Ovary (tissue), 7 donors: ENCODE measurements at regions not wholly inside any gene's neighbourhood (a gene's known extent, or its start where the extent isn't known, plus 50 kb on each side); places are given as distances from the start of the nearest gene placed in this dataset.

Source experiments
- DNase-seq, 5 donors: peaks; one replicate each; pipeline ENCODE4 v3.0.0-alpha.2; 2019 to 2020
- H3K27ac ChIP-seq, 2 donors: fragments of 200-600 bp; one replicate each; pipeline versions ENCODE4 v1.5.1 to v1.8.0; 2019 to 2022
- H3K27me3 ChIP-seq: fragments of 200-600 bp; one replicate; pipeline ENCODE4 v1.8.0; 2022
- H3K36me3 ChIP-seq: fragments of 200-600 bp; sonication (generic); one replicate; pipeline ENCODE4 v1.5.1; 2019
- H3K4me1 ChIP-seq: one replicate; pipeline ENCODE4 v1.8.1; 2013; ENCODE audit warnings: mild to moderate bottlenecking, moderate library complexity; ENCODE audit not compliant: insufficient read depth
- H3K4me3 ChIP-seq: fragments of 200-600 bp; sonication (generic); one replicate; pipeline ENCODE4 v1.5.1; 2017
- H3K9me3 ChIP-seq, 2 donors: fragments of 200-600 bp in 1 of 2; sonication (generic) in 1 of 2; one replicate each; pipeline versions ENCODE4 v1.5.1 to v1.8.1; 2013 to 2019; ENCODE audit warnings: mild to moderate bottlenecking in 1 of 2, moderate library complexity in 1 of 2
- EP300 ChIP-seq: sonication (generic); formaldehyde crosslinking; IDR thresholded peaks from one replicate; pipeline ENCODE4 v1.6.1; 2017; ENCODE audit warnings: antibody characterized with exemption
- POLR2A ChIP-seq: fragments of 450-650 bp; IDR thresholded peaks from one replicate; pipeline ENCODE4 v1.6.1; 2017; ENCODE audit warnings: antibody characterized with exemption, mild to moderate bottlenecking, moderate library complexity
- WGBS, 3 donors: extraction: QIAGEN DNeasy Blood & Tissue Kit in 1 of 3; methylation state at CpG; one replicate each; pipeline versions ENCODE4 v1.1.5 to v1.1.7; 2013 to 2017; 5-methylcytosine and 5-hydroxymethylcytosine counted together
- intact Hi-C, 4 donors: fragments of 100-400 bp; cut with DNase I; formaldehyde crosslinking; loops; one replicate each; pipeline versions ENCODE4 v1.11.0 to v1.15.1; 2022 to 2023
- TF ChIP-seq, protein P1 (sequence below), 3 donors: fragments of 450-650 bp in 2 of 3; fragments of 200-600 bp in 1 of 3; IDR thresholded peaks; one replicate each; pipeline versions ENCODE4 v1.5.1 to v1.8.0; 2016 to 2022; ENCODE audit warnings: antibody characterized with exemption in 3 of 3, mild to moderate bottlenecking in 1 of 3
- donor health status: DM: no; HTN: no; CAD: no; lungs with moderate emphysema.
- donor health status: DM: no; HTN: no; CAD: no.
- donor health status: Bipolar disorder and iron deficiency.
- donor health status: DM: no; HTN: no; CAD: no.
- donor health status: DM: yes; HTN: yes; CAD: no.

DNA sequence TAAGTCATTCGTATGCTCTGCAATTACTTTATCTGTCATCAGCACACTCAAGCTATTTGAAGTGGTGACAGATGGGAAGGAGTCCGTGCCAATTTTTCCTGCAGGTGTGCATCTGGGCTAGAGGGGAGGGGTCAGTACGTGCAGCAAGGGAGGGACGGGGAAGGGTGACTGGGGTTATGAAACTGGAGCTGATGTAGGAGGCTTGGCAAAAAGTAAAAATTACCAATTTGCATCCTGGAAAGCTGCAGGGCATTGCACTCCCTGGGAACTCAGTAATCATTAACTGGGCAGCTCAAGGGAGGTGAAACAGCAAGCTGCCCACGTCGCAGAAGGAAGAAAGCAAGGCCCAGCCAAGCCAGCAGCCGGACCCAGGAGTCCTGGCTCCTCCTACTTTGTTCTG is 87.1 kb upstream of the TMEM45B start:
- H3K9me3 ChIP-seq, result no peaks in the 10 kb centered on the region
- H3K27ac ChIP-seq, result no peak overlapping the region
- TF ChIP-seq EP300 (no peak), POLR2A (no peak)
- TF ChIP-seq, protein P1, sequence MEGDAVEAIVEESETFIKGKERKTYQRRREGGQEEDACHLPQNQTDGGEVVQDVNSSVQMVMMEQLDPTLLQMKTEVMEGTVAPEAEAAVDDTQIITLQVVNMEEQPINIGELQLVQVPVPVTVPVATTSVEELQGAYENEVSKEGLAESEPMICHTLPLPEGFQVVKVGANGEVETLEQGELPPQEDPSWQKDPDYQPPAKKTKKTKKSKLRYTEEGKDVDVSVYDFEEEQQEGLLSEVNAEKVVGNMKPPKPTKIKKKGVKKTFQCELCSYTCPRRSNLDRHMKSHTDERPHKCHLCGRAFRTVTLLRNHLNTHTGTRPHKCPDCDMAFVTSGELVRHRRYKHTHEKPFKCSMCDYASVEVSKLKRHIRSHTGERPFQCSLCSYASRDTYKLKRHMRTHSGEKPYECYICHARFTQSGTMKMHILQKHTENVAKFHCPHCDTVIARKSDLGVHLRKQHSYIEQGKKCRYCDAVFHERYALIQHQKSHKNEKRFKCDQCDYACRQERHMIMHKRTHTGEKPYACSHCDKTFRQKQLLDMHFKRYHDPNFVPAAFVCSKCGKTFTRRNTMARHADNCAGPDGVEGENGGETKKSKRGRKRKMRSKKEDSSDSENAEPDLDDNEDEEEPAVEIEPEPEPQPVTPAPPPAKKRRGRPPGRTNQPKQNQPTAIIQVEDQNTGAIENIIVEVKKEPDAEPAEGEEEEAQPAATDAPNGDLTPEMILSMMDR (IDR thresholded peaks at IDR 0.05), result no peak
- 49 to 65% (median 52%) methylated on average over 7 of the region's 7 CpGs for WGBS, 3 donors
- intact Hi-C loops, result no loop called here
- H3K4me3 ChIP-seq, result no peak overlapping the region
- no peaks in the 10 kb centered on the region for H3K36me3 ChIP-seq
- no peaks in the 10 kb centered on the region for H3K4me1 ChIP-seq
- no peaks in the 10 kb centered on the region for H3K27me3 ChIP-seq
- DNase-seq, result no peak

DNA sequence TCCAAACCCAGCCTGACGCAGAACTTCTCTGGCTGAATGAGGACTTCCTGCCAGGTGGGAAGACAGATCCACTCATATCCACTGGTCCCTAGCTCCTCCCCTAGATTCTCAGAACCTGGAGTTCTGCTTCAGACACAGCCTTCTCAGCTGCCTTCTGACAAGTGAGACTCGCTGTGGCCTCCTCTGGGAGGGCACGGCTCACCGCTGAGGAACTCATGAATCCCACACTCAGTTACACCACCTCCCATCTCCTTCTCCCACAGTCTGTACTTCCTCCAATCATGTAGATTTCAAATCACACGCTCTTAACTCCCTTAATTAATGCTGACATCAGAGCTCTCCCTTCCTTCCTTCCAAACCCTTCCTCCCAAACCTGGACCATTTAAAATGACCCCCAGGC is 86.4 kb upstream of the TMEM45B start:
- Histone ChIP-seq H3K4me3 (no peak overlapping the region), H3K4me1 (no peaks in the 10 kb centered on the region), H3K27me3 (no peaks in the 10 kb centered on the region), H3K9me3 (no peaks in the 10 kb centered on the region), H3K27ac (no peak overlapping the region), H3K36me3 (no peaks in the 10 kb centered on the region)
- intact Hi-C loops, result no loop called here
- no peak for DNase-seq
- TF ChIP-seq POLR2A (no peak), EP300 (no peak)
- TF ChIP-seq, protein P1 (IDR thresholded peaks at IDR 0.05), result no peak
- WGBS, 3 donors, result 45 to 52% (median 49%) methylated on average over 5 of the region's 5 CpGs

DNA sequence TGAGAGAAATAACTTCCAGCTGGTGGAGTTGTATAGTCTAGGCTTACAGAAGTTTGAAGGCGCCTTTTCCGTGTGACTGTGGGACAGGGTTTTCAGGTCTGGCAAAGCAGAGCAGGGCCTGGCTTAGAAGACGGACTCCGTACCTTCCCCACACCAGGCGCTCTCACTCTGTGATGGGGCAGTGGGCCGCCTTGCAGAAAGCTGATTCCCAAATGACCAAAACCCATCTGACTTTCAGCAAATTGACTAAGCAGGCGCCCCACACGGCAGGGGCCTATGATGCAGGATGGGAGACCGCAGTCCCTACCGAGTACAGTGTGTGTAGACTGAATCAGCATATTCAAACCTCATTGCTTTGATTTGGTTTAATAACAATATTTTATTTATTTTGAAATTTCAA is 85.8 kb upstream of the TMEM45B start:
- no peak for TF ChIP-seq POLR2A
- no peak for TF ChIP-seq EP300
- TF ChIP-seq, protein P1 (IDR thresholded peaks at IDR 0.05), result no peak
- no peak for DNase-seq
- Histone ChIP-seq H3K36me3 (no peaks in the 10 kb centered on the region), H3K4me1 (no peaks in the 10 kb centered on the region), H3K27me3 (no peaks in the 10 kb centered on the region), H3K9me3 (no peaks in the 10 kb centered on the region), H3K4me3 (no peak overlapping the region), H3K27ac (no peak overlapping the region)
- intact Hi-C loops, result no loop called here
- WGBS, 3 donors, result 89 to 92% (median 89%) methylated on average over 10 of the region's 10 CpGs

DNA sequence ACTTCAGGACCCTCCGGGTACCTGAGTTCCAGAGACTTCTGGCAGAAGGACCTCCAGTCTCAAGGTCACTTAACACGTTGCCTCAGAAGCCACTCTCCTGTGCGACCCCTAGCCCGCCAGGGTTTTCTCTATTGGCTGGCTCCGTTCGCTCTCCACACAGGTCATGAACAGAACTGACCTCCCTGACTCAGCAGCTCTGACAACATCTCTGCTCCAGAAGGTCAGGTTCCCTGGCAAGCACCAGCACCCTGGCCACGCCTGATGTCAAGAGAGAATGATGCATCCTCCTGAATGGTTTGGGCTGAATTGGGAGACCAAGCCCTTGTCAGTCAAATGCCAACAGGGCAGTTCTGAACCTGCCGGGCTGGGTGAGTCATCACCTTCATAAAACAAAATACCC is 84.3 kb upstream of the TMEM45B start:
- no peaks in the 10 kb centered on the region for H3K36me3 ChIP-seq
- H3K27me3 ChIP-seq, result no peaks in the 10 kb centered on the region
- no peak for DNase-seq
- TF ChIP-seq EP300 (no peak), POLR2A (no peak)
- TF ChIP-seq, protein P1 (IDR thresholded peaks at IDR 0.05), result no peak
- H3K27ac ChIP-seq, result no peak overlapping the region
- H3K9me3 ChIP-seq, result no peaks in the 10 kb centered on the region
- no peaks in the 10 kb centered on the region for H3K4me1 ChIP-seq
- intact Hi-C loops, result no loop called here
- no peak overlapping the region for H3K4me3 ChIP-seq
- WGBS, 3 donors, result 44 to 60% (median 45%) methylated on average over 8 of the region's 8 CpGs

DNA sequence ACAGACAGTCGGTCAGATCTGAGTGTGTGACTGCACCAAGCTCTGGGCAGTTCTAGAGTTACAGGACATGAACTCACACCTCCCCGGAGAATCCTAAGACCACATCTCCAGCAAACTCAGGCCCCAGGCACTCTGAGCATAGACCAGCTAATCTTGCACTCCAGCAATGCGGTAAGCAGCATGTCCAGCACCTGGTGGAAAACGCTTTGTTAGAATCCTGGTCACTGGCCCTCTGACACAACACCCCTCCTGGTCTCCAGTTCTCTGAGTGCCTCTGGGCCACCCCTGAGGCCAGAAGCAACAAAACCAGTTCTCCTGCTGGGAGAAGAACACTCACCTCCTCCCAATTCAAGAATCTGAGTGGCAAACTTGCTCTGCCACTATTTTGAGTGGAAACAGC is 82.7 kb upstream of the TMEM45B start:
- Histone ChIP-seq H3K27ac (no peak overlapping the region), H3K4me3 (no peak overlapping the region), H3K9me3 (no peaks in the 10 kb centered on the region), H3K4me1 (no peaks in the 10 kb centered on the region), H3K36me3 (no peaks in the 10 kb centered on the region), H3K27me3 (no peaks in the 10 kb centered on the region)
- 82 to 87% (median 83%) methylated on average over 4 of the region's 4 CpGs for WGBS, 3 donors
- DNase-seq, result no peak
- TF ChIP-seq POLR2A (no peak), EP300 (no peak)
- TF ChIP-seq, protein P1 (IDR thresholded peaks at IDR 0.05), result no peak
- intact Hi-C loops, result no loop called here
